ENCODE measurements at regions not wholly inside any gene's neighbourhood (a gene's known extent, or its start where the extent isn't known, plus 50 kb on each side); places are given as distances from the start of the nearest gene placed in this dataset.

DNA sequence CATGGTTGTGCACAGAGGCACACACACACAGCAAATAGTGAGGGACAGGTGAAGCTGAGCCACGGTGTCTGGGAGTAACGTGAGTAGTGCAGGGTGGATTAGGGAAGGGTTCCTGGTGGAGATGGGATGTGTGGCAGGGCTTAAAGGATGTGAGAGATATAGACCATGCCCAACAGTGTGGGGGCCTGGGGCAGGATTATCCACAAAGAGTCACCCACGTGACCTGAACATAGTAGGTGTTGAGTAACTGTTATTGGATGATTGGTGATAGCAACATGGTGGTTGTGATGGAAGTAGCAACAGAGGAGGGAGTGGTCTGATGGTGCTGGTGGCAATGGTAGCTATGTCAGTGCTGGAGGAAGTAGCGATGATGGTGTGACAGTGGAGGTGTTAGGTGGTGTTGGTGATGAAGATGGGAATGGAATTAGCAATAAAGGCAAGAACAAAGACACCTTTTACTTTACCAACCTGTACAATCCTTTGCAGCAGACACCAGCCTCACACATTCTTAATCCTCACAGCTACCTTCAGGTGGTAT is 135.1 kb downstream of the MRPL14 start:
- TF ChIP-seq, protein P1, sequence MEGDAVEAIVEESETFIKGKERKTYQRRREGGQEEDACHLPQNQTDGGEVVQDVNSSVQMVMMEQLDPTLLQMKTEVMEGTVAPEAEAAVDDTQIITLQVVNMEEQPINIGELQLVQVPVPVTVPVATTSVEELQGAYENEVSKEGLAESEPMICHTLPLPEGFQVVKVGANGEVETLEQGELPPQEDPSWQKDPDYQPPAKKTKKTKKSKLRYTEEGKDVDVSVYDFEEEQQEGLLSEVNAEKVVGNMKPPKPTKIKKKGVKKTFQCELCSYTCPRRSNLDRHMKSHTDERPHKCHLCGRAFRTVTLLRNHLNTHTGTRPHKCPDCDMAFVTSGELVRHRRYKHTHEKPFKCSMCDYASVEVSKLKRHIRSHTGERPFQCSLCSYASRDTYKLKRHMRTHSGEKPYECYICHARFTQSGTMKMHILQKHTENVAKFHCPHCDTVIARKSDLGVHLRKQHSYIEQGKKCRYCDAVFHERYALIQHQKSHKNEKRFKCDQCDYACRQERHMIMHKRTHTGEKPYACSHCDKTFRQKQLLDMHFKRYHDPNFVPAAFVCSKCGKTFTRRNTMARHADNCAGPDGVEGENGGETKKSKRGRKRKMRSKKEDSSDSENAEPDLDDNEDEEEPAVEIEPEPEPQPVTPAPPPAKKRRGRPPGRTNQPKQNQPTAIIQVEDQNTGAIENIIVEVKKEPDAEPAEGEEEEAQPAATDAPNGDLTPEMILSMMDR (IDR thresholded peaks at IDR 0.05): no peak
- TF ChIP-seq POLR2A (IDR thresholded peaks at IDR 0.05) (no peak), EP300 (IDR thresholded peaks at IDR 0.05) (no peak), POLR2AphosphoS5 (IDR thresholded peaks at IDR 0.05) (no peak)

Data from sigmoid colon (tissue), 4 donors.